ENCODE measurements at regions not wholly inside any gene's neighbourhood (a gene's known extent, or its start where the extent isn't known, plus 50 kb on each side); places are given as distances from the start of the nearest gene placed in this dataset.

- no peak for TF ChIP-seq CTCF (IDR thresholded peaks at IDR 0.05)
- TF ChIP-seq POLR2AphosphoS5 (IDR thresholded peaks at IDR 0.05; ENCODE audit: low read depth, low read length) = no peak
- TF ChIP-seq TCF7L2 (IDR thresholded peaks at IDR 0.05; ENCODE audit: low read depth, low read length) = no peak
- no peak for TF ChIP-seq REST (IDR thresholded peaks at IDR 0.05; ENCODE audit: insufficient read depth in 1 of 2, low read depth in 2 of 2, low read length in 1 of 2)
Observed at GRCh38 chr10:31704195-31704594, 224.4 kb downstream of the ARHGAP12 start.
